Large intestine (tissue), 3 donors: ENCODE measurements at regions not wholly inside any gene's neighbourhood (a gene's known extent, or its start where the extent isn't known, plus 50 kb on each side); places are given as distances from the start of the nearest gene placed in this dataset.

Source experiments
- DNase-seq, 2 donors: peaks; one replicate each; pipeline versions ENCODE4 v3.0.0 to v3.0.0-alpha.2; 2013
- H3K27ac ChIP-seq: one replicate; pipeline ENCODE4 v1.5.1; 2013; ENCODE audit warnings: low read length
- H3K27me3 ChIP-seq: 2 replicates; pipeline ENCODE4 v1.6.1; 2013; ENCODE audit warnings: low read length; ENCODE audit not compliant: control insufficient read depth, insufficient read depth
- H3K36me3 ChIP-seq: 2 replicates; pipeline ENCODE4 v1.6.1; 2013; ENCODE audit warnings: low read length; ENCODE audit not compliant: control insufficient read depth, insufficient read depth
- H3K4me1 ChIP-seq: one replicate; pipeline ENCODE4 v1.6.1; 2013; ENCODE audit warnings: low read length; ENCODE audit not compliant: control insufficient read depth, insufficient read depth
- H3K4me3 ChIP-seq: one replicate; pipeline ENCODE4 v1.5.1; 2013; ENCODE audit warnings: low read length
- H3K9me3 ChIP-seq: one replicate; pipeline ENCODE4 v1.6.1; 2013; ENCODE audit warnings: mild to moderate bottlenecking, low read depth, low read length, moderate library complexity; ENCODE audit not compliant: control insufficient read depth
- WGBS: methylation state at CpG from one replicate; pipeline ENCODE4 v1.1.5; 2013; ENCODE audit warnings: low lambda C conversion rate; ENCODE audit not compliant: insufficient coverage; 5-methylcytosine and 5-hydroxymethylcytosine counted together

- Histone ChIP-seq H3K27me3 (no peaks in the 10 kb centered on the region), H3K36me3 (no peaks in the 10 kb centered on the region), H3K9me3 (no peaks in the 10 kb centered on the region), H3K4me1 (peaks cover 63% of the 10 kb centered on the region), H3K27ac (peak overlapping the region; percentile 79), H3K4me3 (no peak overlapping the region)
- peak in 1 of 2 donors; percentile 62 for DNase-seq
- WGBS: no CpG with 5 or more reads among the region's 2 CpGs
These were observed 134.6 kb downstream of the AASDHPPT start for GRCh38 chr11:106212081-106212480.

GRCh38 chr11:106216281-106216680, 138.8 kb downstream of the AASDHPPT start:
- no peaks in the 10 kb centered on the region for H3K27me3 ChIP-seq
- peaks cover 2% of the 10 kb centered on the region for H3K9me3 ChIP-seq
- WGBS: 29% methylated on average over 1 of the region's 1 CpG
- H3K4me3 ChIP-seq: no peak overlapping the region
- peak overlapping the region; percentile 69 for H3K27ac ChIP-seq
- no peak for DNase-seq
- H3K36me3 ChIP-seq: no peaks in the 10 kb centered on the region
- peaks cover 43% of the 10 kb centered on the region for H3K4me1 ChIP-seq

GRCh38 chr11:106217456-106217855, 140.0 kb downstream of the AASDHPPT start:
- no peaks in the 10 kb centered on the region for H3K36me3 ChIP-seq
- no peak for DNase-seq
- peaks cover 32% of the 10 kb centered on the region for H3K4me1 ChIP-seq
- peak overlapping the region; percentile 69 for H3K27ac ChIP-seq
- no peak overlapping the region for H3K4me3 ChIP-seq
- H3K27me3 ChIP-seq: no peaks in the 10 kb centered on the region
- WGBS: no CpG with 5 or more reads among the region's 2 CpGs
- peaks cover 14% of the 10 kb centered on the region for H3K9me3 ChIP-seq

- peak in 1 of 2 donors; percentile 29 for DNase-seq
- no peaks in the 10 kb centered on the region for H3K27me3 ChIP-seq
- H3K4me1 ChIP-seq: peaks cover 26% of the 10 kb centered on the region
- peak overlapping the region; percentile 69 for H3K27ac ChIP-seq
- H3K4me3 ChIP-seq: no peak overlapping the region
- peaks cover 20% of the 10 kb centered on the region for H3K9me3 ChIP-seq
- no CpG with 5 or more reads among the region's 3 CpGs for WGBS
- no peaks in the 10 kb centered on the region for H3K36me3 ChIP-seq
These were observed 140.6 kb downstream of the AASDHPPT start for GRCh38 chr11:106218106-106218505.

- H3K4me3 ChIP-seq: no peak overlapping the region
- H3K9me3 ChIP-seq: peaks cover 35% of the 10 kb centered on the region
- WGBS: no CpG with 5 or more reads among the region's 4 CpGs
- peaks cover 9% of the 10 kb centered on the region for H3K4me1 ChIP-seq
- H3K27me3 ChIP-seq: no peaks in the 10 kb centered on the region
- H3K36me3 ChIP-seq: no peaks in the 10 kb centered on the region
- H3K27ac ChIP-seq: no peak overlapping the region
- DNase-seq: peak in 1 of 2 donors; percentile 26
These were observed 145.2 kb downstream of the AASDHPPT start for GRCh38 chr11:106222626-106223025.

- DNase-seq: no peak
- no CpG with 5 or more reads among the region's 1 CpG for whole genome bisulfite sequencing
- H3K36me3 ChIP-seq: no peaks in the 10 kb centered on the region
- H3K4me1 ChIP-seq: no peaks in the 10 kb centered on the region
- no peak overlapping the region for H3K4me3 ChIP-seq
- no peak overlapping the region for H3K27ac ChIP-seq
- H3K9me3 ChIP-seq: peaks cover 35% of the 10 kb centered on the region
- H3K27me3 ChIP-seq: no peaks in the 10 kb centered on the region
These were observed 146.7 kb downstream of the AASDHPPT start for GRCh38 chr11:106224172-106224571.

- Histone ChIP-seq H3K4me1 (no peaks in the 10 kb centered on the region), H3K27me3 (no peaks in the 10 kb centered on the region), H3K9me3 (peaks cover 11% of the 10 kb centered on the region), H3K4me3 (no peak overlapping the region), H3K27ac (no peak overlapping the region), H3K36me3 (no peaks in the 10 kb centered on the region)
- no peak for DNase-seq
- no CpG with 5 or more reads among the region's 1 CpG for WGBS
These were observed 151.5 kb downstream of the AASDHPPT start for GRCh38 chr11:106228996-106229395.

GRCh38 chr11:106231591-106231990, 154.1 kb downstream of the AASDHPPT start:
- Histone ChIP-seq H3K4me1 (no peaks in the 10 kb centered on the region), H3K27me3 (no peaks in the 10 kb centered on the region), H3K27ac (no peak overlapping the region), H3K9me3 (peaks cover 4% of the 10 kb centered on the region), H3K36me3 (no peaks in the 10 kb centered on the region), H3K4me3 (no peak overlapping the region)
- no CpG with 5 or more reads among the region's 2 CpGs for WGBS
- DNase-seq: no peak

GRCh38 chr11:106233191-106233590, 155.7 kb downstream of the AASDHPPT start:
- Histone ChIP-seq H3K36me3 (no peaks in the 10 kb centered on the region), H3K4me1 (no peaks in the 10 kb centered on the region), H3K27ac (no peak overlapping the region), H3K9me3 (peaks cover 4% of the 10 kb centered on the region), H3K4me3 (no peak overlapping the region), H3K27me3 (no peaks in the 10 kb centered on the region)
- 100% methylated on average over 1 of the region's 1 CpG for WGBS
- no peak for DNase-seq

GRCh38 chr11:106234794-106235193, 157.3 kb downstream of the AASDHPPT start:
- DNase-seq: no peak
- Histone ChIP-seq H3K4me1 (no peaks in the 10 kb centered on the region), H3K36me3 (no peaks in the 10 kb centered on the region), H3K27me3 (no peaks in the 10 kb centered on the region), H3K4me3 (no peak overlapping the region), H3K9me3 (peaks cover 4% of the 10 kb centered on the region), H3K27ac (no peak overlapping the region)
- WGBS: no CpG with 5 or more reads among the region's 3 CpGs

- Histone ChIP-seq H3K9me3 (peaks cover 3% of the 10 kb centered on the region), H3K27me3 (no peaks in the 10 kb centered on the region), H3K4me3 (no peak overlapping the region), H3K27ac (no peak overlapping the region), H3K36me3 (no peaks in the 10 kb centered on the region), H3K4me1 (no peaks in the 10 kb centered on the region)
- no peak for DNase-seq
- WGBS: no CpG with 5 or more reads among the region's 2 CpGs
These were observed 158.8 kb downstream of the AASDHPPT start for GRCh38 chr11:106236295-106236694.
